HepG2 (cell line): ENCODE measurements at regions not wholly inside any gene's neighbourhood (a gene's known extent, or its start where the extent isn't known, plus 50 kb on each side); places are given as distances from the start of the nearest gene placed in this dataset.
A peak's percentile ranks its signal among the peaks of the same experiment; 100 is the strongest.
"Not testable (repeated sequence)": the region's sequence is repeated elsewhere in the genome, so short reads cannot be mapped to it uniquely, and the experiment has no call there.

ENCODE experiments used
- ATAC-seq: fragments of 200-7000 bp; cut with Tn5 transposase; 3 replicates; pipeline ENCODE4 v1.9.1; 2020; ENCODE audit warnings: mild to moderate bottlenecking, moderate library complexity
- BruUV-seq: library from RNA; stranded (reverse); fragments of 400-500 nt; replicated peaks from 2 replicates; lab custom pipeline; 2021; lab: Mats Ljungman, UMichigan
- CTCF ChIA-PET: fragments of 300-600 bp; formaldehyde crosslinking; extraction: SDS; loops from one replicate; lab custom pipeline; 2021; ENCODE audit warnings: low total read pairs, inconsistent platforms, low intra/inter-chr PET ratio; lab: Yijun Ruan, JAX
- POLR2A ChIA-PET: fragments of 350-600 bp; sonication (Branson Sonifier 250); formaldehyde crosslinking; loops from one replicate; lab custom pipeline; 2020; ENCODE audit warnings: antibody characterized with exemption, inconsistent platforms; lab: Yijun Ruan, JAX
- DNase-seq: peaks from one replicate; pipeline ENCODE4 v3.0.0-alpha.2; 2015; ENCODE audit warnings: low spot score
- FAIRE-seq: peaks from 3 replicates; lab custom pipeline; 2011; peaks lifted over from hg19 to GRCh38; lab: Jason Lieb, UNC
- H2AFZ ChIP-seq: one replicate; pipeline ENCODE4 v1.6.1; 2011; ENCODE audit warnings: low read length, inconsistent platforms
- H3K27ac ChIP-seq: fragments of 300-600 bp; 3 replicates; pipeline ENCODE4 v1.8.0; 2011; ENCODE audit warnings: mixed run types, mild to moderate bottlenecking, mixed read lengths, low read length, inconsistent platforms; ENCODE audit not compliant: insufficient read depth; ENCODE audit errors: extremely low read length
- H3K27me3 ChIP-seq, 2 experiments: fragments of 200-600 bp in 1 of 2; 2 replicates in 1 of 2; 3 replicates in 1 of 2; pipeline versions ENCODE4 v1.6.0 to v1.8.0; 2011; ENCODE audit warnings: low read length in 2 of 2, mild to moderate bottlenecking in 2 of 2, moderate library complexity in 2 of 2, inconsistent platforms in 1 of 2; ENCODE audit not compliant: insufficient read depth in 2 of 2, control insufficient read depth in 1 of 2
- H3K36me3 ChIP-seq, 2 experiments: fragments of 200-600 bp in 1 of 2; replicated peaks in 1 of 2; 2 replicates in 1 of 2; 3 replicates in 1 of 2; pipeline versions ENCODE4 v1.5.1 to v1.8.0; 2011; ENCODE audit warnings: low read length in 2 of 2, inconsistent platforms in 1 of 2; ENCODE audit not compliant: insufficient read depth in 2 of 2, control insufficient read depth in 1 of 2
- H3K4me1 ChIP-seq: 2 replicates; pipeline ENCODE4 v1.5.1; 2012; ENCODE audit warnings: low read length, inconsistent platforms; ENCODE audit not compliant: insufficient read depth
- H3K4me2 ChIP-seq: 2 replicates; pipeline ENCODE4 v1.6.0; 2011; ENCODE audit warnings: low read depth, low read length, inconsistent platforms
- H3K4me3 ChIP-seq, 3 experiments: fragments of 200-600 bp in 1 of 3; sonication (generic), shearing (Covaris generic) in 1 of 3; replicated peaks in 1 of 3; 2 replicates each; pipeline ENCODE4 v1.5.1; 2011 to 2016; ENCODE audit warnings: low read length in 3 of 3, inconsistent platforms in 2 of 3, low read depth in 2 of 3, mild to moderate bottlenecking in 2 of 3, control low read depth in 1 of 3, mixed read lengths in 1 of 3; ENCODE audit not compliant: insufficient read depth in 1 of 3
- H3K79me2 ChIP-seq: one replicate; pipeline ENCODE4 v1.6.1; 2011; ENCODE audit warnings: low read length, inconsistent platforms; ENCODE audit not compliant: insufficient read depth
- H3K9ac ChIP-seq: 2 replicates; pipeline ENCODE4 v1.6.0; 2011; ENCODE audit warnings: mild to moderate bottlenecking, low read depth, low read length, inconsistent platforms; ENCODE audit not compliant: insufficient read depth
- H3K9me3 ChIP-seq: 2 replicates; pipeline ENCODE4 v1.5.1; 2012; ENCODE audit warnings: mild to moderate bottlenecking, low read length
- H4K20me1 ChIP-seq: 2 replicates; pipeline ENCODE4 v1.6.0; 2011; ENCODE audit warnings: inconsistent platforms, mild to moderate bottlenecking, low read length, moderate library complexity; ENCODE audit not compliant: insufficient read depth
- CEBPB ChIP-seq: IDR thresholded peaks from 2 replicates; pipeline ENCODE4 v1.6.1; 2011; ENCODE audit warnings: low read depth, low read length, improper control_type of control experiment, borderline replicate concordance
- CEBPG ChIP-seq: IDR thresholded peaks from 2 replicates; pipeline ENCODE4 v1.6.1; 2016
- ZBTB1 ChIP-seq: sonication (generic); formaldehyde crosslinking; IDR thresholded peaks from 2 replicates; pipeline ENCODE4 v1.4.0; 2020; ENCODE audit warnings: missing genetic modification reagents, borderline replicate concordance
- ZIK1 ChIP-seq: sonication (generic); formaldehyde crosslinking; IDR thresholded peaks from 2 replicates; pipeline ENCODE4 v1.5.0; 2020; ENCODE audit warnings: mild to moderate bottlenecking, low read depth, missing genetic modification reagents, borderline replicate concordance
- ZNF121 ChIP-seq: sonication (generic); formaldehyde crosslinking; IDR thresholded peaks from 2 replicates; pipeline ENCODE4 v1.5.0; 2020; ENCODE audit warnings: mild to moderate bottlenecking, missing genetic modification reagents
- ZNF256 ChIP-seq: sonication (generic); formaldehyde crosslinking; conservative IDR thresholded peaks from 2 replicates; pipeline ENCODE4 v1.4.0; 2020; ENCODE audit warnings: missing genetic modification reagents
- ZNF264 ChIP-seq: sonication (generic); formaldehyde crosslinking; IDR thresholded peaks from 2 replicates; pipeline ENCODE4 v1.4.0; 2020; ENCODE audit warnings: missing genetic modification reagents
- ZNF7 ChIP-seq: IDR thresholded peaks from 2 replicates; pipeline ENCODE4 v1.6.1; 2016; ENCODE audit warnings: missing biosample characterization, missing genetic modification reagents
- WGBS: methylation state at CpG from one replicate; pipeline ENCODE4 v1.1.6; 2017; ENCODE audit warnings: low lambda C conversion rate; 5-methylcytosine and 5-hydroxymethylcytosine counted together
- in situ Hi-C: cut with HindIII; loops from 2 replicates; pipeline ENCODE4 v1.10.0; 2017; ENCODE audit warnings: low pct_unique_long_range_greater_than_20kb; ENCODE audit not compliant: extremely low pct_ligation_motif_present
- intact Hi-C: fragments of 100-400 bp; cut with micrococcal nuclease; formaldehyde crosslinking; loops from one replicate; pipeline ENCODE4 v1.10.0; 2022; ENCODE audit not compliant: unreplicated experiment

DNA sequence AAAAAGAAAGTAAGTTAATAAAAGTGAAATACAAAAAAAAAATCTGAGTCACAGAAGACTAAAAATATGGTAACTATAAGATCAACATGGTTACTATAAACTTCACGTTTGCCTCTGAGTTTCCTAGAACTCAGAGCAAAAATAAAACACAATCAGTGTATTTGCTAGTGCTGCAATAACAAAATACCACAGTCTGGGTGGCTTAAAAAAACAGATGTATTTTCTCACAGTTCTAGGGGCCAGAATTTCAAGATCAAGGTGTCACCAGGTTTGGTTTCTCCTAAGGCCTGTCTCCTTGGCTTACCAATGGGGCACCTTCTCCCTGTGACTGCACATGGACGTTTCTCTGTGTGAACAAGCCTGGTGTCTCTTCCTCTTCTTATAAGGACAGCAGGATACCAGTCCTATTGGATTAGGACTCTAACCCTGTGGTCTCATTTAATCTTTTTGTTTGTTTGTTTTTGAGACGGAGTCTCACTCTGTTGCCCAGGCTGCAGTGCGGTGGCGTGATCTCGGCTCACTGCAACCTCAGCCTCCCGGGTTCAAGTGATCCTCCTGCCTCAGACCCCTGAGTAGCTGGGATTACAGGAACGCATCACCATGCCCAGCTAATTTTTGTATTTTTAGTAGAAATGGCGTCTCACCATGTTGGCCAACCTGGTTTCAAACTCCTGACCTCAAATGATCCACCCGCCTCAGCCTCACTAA, 104.9 kb upstream of the LOC128125822 start (continued):
- TF ChIP-seq ZNF256 (CRISPR knock-in tag) (no peak), ZNF121 (CRISPR knock-in tag) (peak; percentile 84), ZNF7 (0 out of 2 replicates have a peak, but pooled peaks have one; percentile 11)

GRCh38 chr6:63471145-63471544, 101.1 kb upstream of the LOC128125822 start:
- H3K9me3 ChIP-seq, in situ Hi-C loops, intact Hi-C loops, H4K20me1 ChIP-seq, POLR2A ChIA-PET, H3K27me3 ChIP-seq, FAIRE-seq, DNase-seq, H3K4me3 ChIP-seq, H2AFZ ChIP-seq, H3K27ac ChIP-seq, CTCF ChIA-PET, ATAC-seq, BruUV-seq, H3K4me2 ChIP-seq, H3K79me2 ChIP-seq, H3K9ac ChIP-seq, H3K36me3 ChIP-seq: not testable (repeated sequence)
- WGBS = 88% methylated on average over 2 of the region's 2 CpGs
- peak; percentile 67 for TF ChIP-seq CEBPB
- 0 out of 2 replicates have a peak, but pooled peaks have one; percentile 34 for TF ChIP-seq CEBPG (CRISPR knock-in tag)
- H3K4me1 ChIP-seq = peaks cover 29% of the 10 kb centered on the region

GRCh38 chr6:63471654-63472053, 100.6 kb upstream of the LOC128125822 start:
- 89% methylated on average over 2 of the region's 2 CpGs for WGBS

More at GRCh38 chr6:63471654-63472053, 100.6 kb upstream of the LOC128125822 start:
- DNase-seq = no peak
- H3K9me3 ChIP-seq = no peaks in the 10 kb centered on the region
- intact Hi-C loops = no loop called here
- no peak for FAIRE-seq
- no peaks in the 10 kb centered on the region for H3K79me2 ChIP-seq
- CTCF ChIA-PET = no interaction called here
- TF ChIP-seq ZBTB1 (CRISPR knock-in tag) = no peak
- TF ChIP-seq ZNF264 (CRISPR knock-in tag) = peak; percentile 90
- TF ChIP-seq ZIK1 (CRISPR knock-in tag) = no peak
- no peaks in the 10 kb centered on the region for H4K20me1 ChIP-seq
- H3K27ac ChIP-seq = no peak overlapping the region
- in situ Hi-C loops = no loop called here
- POLR2A ChIA-PET = no interaction called here
- no peaks in the 10 kb centered on the region for H3K27me3 ChIP-seq
- H3K4me2 ChIP-seq = no peak overlapping the region
- H3K9ac ChIP-seq = no peak overlapping the region
- H3K4me1 ChIP-seq = peaks cover 29% of the 10 kb centered on the region
- BruUV-seq = no TSS peak
- H3K36me3 ChIP-seq = no peaks in the 10 kb centered on the region
- no peak overlapping the region for H2AFZ ChIP-seq
- no peak for ATAC-seq
- no peak overlapping the region for H3K4me3 ChIP-seq
